ENCODE measurements at regions not wholly inside any gene's neighbourhood (a gene's known extent, or its start where the extent isn't known, plus 50 kb on each side); places are given as distances from the start of the nearest gene placed in this dataset.
"Not testable (repeated sequence)": the region's sequence is repeated elsewhere in the genome, so short reads cannot be mapped to it uniquely, and the experiment has no call there.

DNA sequence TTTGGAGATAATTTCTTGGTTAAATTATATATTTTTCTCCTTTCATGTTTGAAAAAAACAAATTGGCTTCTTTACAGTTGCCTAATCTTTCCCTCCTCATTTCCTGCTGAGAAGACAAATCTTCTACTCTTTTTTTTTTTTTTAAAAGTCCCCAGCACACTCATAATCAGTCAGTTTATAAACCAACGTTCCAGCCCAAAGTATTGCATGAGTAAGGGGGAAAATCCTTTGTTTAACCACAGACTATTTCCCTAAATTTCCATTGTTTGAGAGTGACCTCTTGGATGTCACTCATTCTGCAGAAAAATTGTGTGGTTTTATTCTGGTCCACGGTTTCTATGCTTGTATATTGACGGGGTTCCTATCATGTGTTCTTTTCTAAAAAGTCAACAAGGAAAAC, 55.1 kb upstream of the TLR4 start:
- no peak for DNase-seq (ENCODE audit: low read depth in 4 of 4, low spot score in 3 of 4)

DNA sequence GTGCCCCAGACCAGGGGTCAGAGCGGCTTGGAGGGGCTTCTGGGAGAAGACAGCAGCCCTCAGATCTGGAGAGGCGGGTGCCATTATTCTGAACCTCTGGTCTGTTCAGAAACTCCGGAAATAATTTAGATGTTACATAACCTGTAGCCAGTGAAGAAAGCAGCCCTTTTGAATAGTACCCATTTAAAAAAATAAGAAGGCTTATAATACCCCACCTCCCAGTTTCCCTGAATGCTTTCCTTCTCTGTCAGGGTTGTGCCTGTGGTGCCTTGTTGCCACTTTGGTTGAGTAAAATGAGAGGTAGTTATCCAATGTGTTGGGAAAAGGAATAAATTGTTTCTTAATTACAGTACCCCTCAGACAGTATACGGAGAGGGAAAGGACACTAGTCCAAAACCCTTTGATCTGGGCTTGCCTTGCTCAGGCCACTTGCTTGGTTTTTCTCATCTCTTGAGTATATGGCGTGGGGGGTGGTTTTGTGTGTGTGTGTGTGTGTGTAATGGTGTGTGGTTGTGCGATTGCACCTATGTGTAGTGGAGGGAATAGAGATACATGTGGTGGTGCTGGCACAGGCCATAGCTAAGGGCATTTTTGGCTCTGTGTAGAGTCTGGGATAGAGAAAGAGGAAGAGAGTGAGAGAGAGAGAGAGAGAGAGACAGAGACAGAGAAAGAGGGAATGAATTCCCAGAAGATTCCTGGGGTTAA, 59.1 kb upstream of the TLR4 start:
- peak in 1 of 4 donors; percentile 8 for DNase-seq (ENCODE audit: low read depth in 4 of 4, low spot score in 3 of 4)

DNA sequence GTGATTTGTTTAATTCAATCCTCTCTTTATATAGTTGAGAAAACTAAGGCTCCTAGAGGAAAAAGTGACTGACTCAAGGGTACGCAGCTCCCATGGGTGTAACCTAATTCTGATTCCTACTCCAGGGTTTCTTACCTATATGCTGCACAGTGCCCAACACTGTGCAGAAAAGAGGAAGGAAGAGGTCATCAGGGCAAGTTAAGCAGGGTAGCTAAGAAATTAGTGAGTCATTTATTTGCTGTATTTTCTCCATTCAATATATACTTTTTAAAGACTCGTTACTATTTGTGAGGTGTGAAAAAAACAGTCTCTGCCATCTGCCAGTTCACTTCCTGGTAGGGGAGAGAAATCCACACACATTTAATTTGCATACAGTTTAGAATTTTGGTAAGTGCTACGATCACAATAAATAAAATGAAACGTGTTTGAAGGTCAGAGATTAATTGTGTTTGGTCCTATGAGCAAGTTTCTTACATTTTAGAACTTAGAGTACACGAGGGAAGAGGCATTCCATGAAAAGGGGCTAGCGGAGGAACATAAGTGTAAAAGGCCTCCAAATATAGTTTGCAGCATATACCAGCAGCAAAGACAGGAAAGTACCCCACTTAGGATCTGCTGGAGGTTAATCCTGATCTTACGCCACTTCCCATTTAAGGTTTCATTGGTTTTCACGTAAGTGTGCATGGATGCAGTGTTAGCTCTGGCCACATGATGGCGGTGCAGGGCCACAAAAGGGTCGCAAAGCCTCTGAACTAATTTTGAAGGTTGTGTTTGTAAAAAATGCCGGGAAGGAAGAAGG, 59.9 kb upstream of the TLR4 start:
- peak; percentile 45 to 53 (median 52) for DNase-seq (ENCODE audit: low read depth in 4 of 4, low spot score in 3 of 4)

DNA sequence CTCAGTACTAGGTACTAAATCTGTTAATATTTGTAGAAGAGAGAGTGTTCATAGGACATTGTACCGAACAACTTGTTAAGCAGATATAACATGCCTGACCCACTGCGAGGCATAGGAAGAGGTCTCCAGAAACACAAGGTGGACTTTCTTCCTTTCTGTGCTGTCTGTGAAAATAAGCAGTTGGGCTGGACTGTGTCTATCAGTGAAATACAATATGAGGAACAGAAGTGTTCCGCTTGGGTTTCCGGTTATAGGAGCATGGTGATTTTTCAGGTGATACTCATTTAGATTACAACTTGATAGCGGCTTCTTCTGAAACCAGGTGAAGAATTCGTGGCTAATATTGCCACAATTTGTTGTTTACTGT, 60.9 kb upstream of the TLR4 start:
- no peak for DNase-seq (ENCODE audit: low read depth in 4 of 4, low spot score in 3 of 4)

DNA sequence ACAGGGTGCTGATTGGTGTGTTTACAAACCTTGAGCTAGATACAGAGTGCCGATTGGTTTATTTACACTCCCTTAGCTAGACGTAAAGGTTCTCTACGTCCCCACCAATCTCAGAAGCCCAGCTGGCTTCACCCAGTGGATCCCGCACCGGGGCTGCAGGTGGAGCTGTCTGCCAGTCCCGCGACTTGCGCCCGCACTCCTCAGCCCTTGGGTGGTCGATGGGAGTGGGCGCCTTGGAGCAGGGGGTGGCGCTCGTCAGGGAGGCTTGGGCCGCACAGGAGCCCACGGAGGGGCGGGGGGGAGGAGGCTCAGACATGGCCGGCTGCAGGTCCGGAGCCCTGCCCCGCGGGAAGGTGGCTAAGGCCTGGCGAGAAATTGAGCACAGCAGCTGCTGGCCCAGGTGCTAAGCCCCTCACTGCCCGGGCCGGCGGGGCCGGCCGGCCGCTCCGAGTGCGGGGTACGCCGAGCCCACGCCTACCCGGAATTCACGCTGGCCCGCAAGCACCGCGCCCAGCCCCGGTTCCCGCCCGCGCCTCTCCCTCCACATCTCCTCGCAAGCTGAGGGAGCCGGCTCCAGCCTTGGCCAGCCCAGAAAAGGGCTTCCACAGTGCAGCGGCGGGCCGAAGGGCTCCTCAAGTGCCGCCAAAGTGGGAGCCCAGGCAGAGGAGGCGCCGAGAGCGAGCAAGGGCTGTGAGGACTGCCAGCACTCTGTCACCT, 61.5 kb upstream of the TLR4 start:
- DNase-seq (ENCODE audit: low read depth in 4 of 4, low spot score in 3 of 4) = not testable (repeated sequence)

DNA sequence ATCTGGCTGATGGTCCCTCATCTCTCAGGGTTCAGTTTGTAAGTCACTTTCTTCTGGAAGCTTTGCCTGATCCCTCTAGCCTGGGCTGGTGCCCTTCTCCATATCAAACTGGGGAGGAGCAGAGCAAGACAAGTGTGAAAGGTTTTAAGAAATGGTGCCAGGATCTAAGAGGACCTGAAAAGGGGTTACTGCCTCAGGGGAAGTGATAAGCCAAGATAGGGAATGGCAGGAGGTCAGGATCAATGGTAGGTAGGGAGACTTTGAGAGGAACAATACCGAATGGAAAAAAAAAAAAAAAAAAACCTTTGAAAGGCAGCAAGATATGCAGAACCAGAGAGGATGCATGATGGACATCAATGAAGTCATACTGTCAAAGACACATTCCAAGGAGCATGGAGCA, 67.5 kb upstream of the TLR4 start:
- no peak for DNase-seq (ENCODE audit: low read depth in 4 of 4, low spot score in 3 of 4)

DNA sequence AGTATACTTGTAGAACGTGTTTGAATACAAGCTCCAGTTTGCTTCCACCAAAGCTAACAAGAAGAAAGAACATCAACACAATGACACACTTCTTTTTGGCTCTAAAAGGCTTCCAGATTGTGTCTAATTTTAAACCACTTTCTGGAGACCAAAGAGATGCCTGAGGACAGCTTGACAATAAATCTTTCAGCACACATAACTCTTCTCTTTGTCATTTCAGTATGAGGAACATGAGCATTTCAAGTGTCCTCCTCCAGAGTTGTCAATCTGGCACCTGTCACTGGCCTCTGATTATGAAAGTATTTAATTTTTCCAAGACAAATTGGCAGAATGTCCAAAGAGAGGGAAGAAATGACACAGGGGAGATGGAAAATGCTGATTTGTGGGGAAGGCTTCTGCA, 79.0 kb upstream of the TLR4 start:
- DNase-seq (ENCODE audit: low read depth in 4 of 4, low spot score in 3 of 4) = no peak

DNA sequence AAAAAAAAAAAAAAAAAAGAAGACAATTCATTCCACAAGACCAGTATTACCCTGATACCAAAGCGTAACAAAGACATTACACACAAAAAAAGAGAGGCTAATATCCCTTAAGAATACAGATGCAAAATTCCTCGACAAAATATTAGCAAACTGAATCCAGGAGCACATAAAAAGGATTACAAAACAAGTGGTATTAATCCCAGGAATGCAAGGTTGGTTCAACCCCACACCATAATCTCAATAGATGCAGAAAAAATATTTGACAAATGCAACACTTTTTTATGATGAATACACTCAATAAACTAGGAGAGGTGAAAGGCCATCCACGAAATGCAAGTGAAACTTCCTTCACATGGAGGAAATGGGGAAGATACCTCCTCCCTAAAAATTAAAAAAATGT, 80.1 kb upstream of the TLR4 start:
- DNase-seq (ENCODE audit: low read depth in 4 of 4, low spot score in 3 of 4) = no peak

DNA sequence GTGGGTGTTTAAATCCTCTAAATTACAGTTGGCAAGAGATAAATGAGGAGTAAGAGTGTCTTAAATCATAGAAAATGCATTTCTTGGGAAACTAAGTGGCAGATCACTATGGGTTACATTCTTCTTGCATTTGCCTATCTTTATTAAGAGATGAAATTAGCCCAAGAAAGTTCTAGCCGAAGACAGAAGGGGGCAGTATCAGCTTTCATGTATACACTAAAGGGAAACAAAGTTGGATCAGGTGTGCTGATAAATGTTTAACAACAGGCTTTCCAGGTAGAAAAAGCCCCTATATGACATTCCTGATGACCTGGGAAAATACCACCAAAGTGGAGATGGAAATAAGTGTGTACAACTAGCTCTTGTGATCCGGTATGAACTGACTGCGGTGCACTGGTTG, 81.9 kb upstream of the TLR4 start:
- no peak for DNase-seq (ENCODE audit: low read depth in 4 of 4, low spot score in 3 of 4)

DNA sequence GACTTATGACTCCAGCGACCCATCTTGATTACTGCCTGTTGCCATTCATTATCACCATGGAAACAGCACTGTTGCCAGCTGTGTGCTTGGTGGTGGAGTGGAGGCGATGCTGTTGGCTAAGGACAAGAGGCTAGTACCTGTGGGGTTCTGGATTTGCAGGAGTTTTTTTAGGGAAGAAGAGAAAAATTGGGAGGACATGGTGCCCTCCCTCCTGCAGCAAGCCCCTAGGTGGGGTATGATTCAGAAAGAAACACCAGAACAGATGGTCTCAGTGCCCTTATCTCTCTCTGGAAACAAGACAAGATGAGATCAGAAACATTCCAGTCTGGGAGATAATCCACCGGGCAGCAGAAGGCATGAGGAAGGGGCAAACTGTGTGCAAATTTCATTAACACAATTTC, 87.8 kb upstream of the TLR4 start:
- DNase-seq (ENCODE audit: low read depth in 4 of 4, low spot score in 3 of 4) = no peak

DNA sequence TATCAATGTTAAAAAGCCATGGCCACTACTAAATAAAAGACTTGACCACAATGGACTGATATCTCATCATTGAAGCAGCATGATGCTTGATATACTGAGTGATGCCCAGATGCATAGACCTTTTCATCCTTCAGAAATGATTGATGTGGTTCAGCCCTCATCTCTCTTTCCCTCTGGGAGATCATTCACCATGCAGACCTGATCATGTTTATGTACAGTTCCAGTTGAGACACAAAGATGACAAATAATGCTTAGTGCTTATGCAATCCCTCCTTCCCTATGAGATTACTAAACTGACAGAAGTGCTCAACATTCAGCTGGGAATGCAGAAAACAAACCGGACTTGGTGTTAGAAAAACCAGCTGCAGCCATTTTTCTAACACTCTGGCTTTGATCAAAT, 91.9 kb upstream of the TLR4 start:
- DNase-seq (ENCODE audit: low read depth in 4 of 4, low spot score in 3 of 4) = no peak

DNA sequence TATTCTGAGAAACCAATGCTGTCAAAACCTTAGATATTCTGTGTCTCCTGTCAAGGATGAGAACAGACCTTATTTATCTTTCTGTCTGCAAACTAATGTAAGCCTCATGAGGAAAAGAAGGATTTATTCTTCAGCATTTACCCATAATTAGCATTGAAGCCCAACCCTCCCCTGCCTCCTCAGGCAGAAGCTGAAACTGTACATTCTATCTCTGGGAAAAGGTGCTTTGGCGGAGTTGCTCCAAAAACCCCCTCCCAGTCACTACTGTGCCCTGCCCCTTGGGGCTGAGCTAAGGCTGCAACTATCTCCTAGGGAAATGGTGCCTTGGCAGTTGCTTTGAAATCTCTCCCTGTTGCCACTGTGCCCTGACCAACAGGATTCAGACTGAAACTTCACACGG, 106.2 kb upstream of the TLR4 start:
- no peak for DNase-seq (ENCODE audit: low read depth in 4 of 4, low spot score in 3 of 4)

DNA sequence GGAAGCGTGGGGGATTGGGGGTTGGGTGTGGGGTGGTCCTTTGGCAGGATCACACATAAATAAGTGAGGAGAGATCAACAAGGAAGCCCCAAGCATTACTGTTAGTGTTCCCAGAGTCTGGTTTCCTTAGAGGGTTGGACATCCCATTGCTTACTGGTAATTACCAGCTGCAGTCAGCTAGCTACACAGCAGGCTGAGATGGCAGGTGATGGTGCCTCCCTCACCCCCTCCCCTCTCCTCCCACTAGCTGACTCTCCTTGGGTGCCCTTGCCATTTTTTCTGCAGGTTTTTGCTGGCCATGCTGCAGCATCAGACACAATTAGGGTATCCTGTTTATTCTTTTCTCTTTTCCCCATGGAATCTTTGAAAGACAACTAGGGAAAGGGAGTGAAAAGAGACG, 107.5 kb upstream of the TLR4 start:
- no peak for DNase-seq (ENCODE audit: low read depth in 4 of 4, low spot score in 3 of 4)

DNA sequence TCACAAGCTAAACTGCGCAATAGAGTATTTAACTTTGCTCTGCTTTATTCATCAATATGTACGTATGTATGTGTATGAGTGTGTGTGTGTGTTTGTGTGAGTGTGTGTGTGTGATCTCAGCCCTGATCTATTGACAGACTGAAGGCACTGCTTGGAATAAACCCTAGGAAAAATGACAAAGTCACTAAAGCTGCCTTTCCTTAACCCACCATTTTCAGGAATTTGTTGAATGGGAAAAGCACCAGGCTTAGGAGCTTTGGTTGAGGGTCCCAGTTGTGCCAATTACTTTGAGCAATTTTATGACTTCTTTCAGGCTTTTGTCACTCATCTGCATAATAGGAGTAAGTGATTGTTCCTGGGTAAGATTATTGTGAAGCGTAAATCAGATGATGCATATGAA, 108.6 kb upstream of the TLR4 start:
- no peak for DNase-seq (ENCODE audit: low read depth in 4 of 4, low spot score in 3 of 4)

DNA sequence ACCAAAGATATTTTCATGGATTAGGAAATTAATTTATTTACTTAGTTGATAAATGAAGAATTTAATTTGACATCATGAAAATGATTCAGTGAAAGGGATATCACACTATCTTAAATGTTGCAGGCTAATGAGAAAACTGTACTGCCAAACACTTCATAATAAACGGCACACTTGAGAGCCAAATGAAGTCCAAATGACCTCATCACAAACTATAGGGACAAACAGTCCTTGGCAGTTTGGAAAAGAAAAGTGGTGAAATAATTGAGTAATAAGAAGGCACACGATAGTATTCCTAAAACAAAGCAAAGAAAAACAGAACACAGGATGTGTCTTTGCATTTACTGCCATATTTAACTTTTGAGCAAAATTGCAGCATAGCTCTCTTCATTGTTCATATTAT, 116.9 kb upstream of the TLR4 start:
- no peak for DNase-seq (ENCODE audit: low read depth in 4 of 4, low spot score in 3 of 4)

DNA sequence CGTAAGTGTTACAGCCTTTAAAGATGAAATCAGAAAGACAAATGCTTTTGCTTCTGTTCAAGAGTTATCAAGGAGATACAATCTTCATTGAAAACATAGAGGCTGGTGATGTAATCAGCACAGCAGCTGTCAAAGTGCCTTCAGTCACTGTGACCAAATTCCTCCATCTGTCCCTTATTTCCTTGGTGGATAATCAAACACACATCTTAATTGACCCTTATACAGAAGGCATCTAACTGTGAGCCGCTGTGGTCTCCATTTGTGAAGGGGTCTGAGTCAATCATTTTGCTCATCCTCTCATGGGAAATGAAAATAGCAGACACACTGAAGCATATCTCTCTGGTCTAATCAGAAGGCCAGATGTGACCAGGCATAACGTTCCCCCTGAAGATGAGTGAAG, 130.1 kb upstream of the TLR4 start:
- no peak for DNase-seq (ENCODE audit: low read depth in 4 of 4, low spot score in 3 of 4)

DNA sequence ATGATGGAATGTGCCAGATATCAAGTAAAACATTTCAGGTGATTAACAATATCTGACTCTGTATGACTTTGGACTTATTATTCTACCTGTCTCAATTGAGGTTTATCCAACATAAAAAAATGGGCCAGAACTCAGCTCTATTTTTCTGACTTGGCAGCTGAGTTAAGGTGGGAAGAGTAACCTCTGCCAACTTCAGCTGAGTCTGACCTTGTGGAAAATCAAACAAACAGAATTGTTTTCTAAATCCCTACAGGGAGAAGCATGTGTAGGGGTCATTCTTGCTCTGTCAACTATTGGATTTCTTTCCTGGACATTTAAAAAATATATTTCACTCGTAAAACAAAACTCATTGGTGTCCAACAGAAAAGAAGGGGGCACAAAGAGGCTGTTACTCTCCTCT, 139.4 kb upstream of the TLR4 start:
- no peak for DNase-seq (ENCODE audit: low read depth in 4 of 4, low spot score in 3 of 4)

DNA sequence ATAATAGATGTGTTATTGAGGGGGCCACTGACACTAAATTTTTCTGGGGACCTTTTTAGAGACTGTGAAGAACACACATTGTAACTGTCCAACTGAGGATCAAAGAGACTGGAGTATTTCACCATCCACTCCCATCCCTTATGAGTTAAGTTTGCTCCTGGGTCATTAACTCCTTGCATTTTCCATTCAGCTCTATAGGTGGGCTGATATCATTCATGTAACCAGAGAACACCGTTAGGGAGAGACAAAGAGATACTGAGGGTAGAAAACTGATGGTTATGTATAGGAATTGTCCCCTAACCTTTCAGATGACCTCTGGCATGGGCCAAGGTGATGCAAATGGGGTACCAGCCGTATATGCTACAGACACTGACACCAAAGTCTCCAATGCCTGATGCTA, 142.4 kb upstream of the TLR4 start:
- no peak for DNase-seq (ENCODE audit: low read depth in 4 of 4, low spot score in 3 of 4)

DNA sequence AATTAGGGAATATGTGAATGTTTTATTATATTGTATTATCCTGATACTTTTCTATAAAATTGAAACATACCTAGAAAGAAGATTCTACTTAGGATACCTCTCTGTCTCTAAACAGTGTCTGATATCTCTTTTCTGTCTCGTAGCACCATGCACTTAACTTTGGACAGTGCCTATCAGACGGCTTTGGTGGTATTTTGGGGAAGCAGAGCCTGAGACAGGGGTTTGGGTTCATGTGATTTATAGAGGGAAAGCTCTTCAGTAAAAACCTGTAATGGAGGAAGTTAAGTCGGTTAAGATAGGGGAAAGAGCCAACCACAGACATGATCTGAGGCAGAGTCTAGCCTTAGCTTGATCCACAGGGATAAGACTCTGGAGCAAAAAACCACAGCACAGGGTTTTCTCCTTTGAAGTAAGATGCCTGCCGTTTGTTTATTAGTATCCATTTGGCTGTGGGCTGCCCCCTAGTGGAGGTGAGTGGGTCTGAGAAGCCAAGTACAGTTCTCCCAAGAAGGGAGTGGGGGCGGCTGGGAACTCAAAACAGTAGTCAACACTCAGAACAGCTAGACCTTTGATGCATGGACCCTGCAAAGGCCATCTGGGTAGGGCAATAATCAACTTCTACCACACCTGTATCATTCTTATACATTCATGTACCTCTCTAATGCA, 141.2 kb upstream of the ASTN2 start:
- no peak for DNase-seq (ENCODE audit: low read depth in 4 of 4, low spot score in 3 of 4)

DNA sequence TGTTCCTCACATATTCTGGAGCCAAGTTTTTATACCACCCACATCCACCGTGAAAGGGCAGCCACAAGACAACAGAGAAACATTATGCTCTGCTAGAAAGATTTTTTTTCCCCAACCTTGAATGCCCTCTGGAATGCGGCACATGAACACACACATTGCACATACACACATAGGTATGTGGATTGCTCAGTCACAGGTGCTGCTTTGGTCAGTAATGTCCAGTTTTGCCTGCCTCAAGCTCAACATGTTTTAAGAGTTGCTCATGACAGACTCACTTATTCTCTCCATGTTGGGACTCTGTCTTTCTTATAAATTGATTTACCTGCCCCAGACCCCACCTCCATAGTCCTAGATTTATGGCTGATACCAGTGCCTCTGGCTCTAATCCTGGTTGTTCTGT, 138.0 kb upstream of the ASTN2 start:
- DNase-seq (ENCODE audit: low read depth in 4 of 4, low spot score in 3 of 4) = no peak

DNA sequence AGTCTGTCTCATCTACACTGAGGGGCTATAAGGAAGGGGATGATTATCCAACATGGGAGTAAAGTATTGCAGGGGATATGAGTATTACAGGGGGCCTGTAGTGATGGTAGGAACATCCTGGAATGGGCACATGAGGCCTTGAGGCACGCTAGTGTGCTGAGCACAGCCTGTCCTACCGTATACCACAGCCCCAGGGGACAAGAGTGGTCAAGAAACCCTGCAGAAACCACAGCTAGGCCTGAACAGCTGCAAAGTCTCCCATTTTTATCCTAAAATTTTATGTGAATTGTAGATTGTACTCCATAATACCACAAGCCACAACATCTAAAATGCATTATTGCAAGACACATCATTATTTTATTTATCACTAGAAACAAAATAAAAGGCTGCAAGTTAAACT, 136.3 kb upstream of the ASTN2 start:
- DNase-seq (ENCODE audit: low read depth in 4 of 4, low spot score in 3 of 4) = no peak
